ENCODE measurements at regions not wholly inside any gene's neighbourhood (a gene's known extent, or its start where the extent isn't known, plus 50 kb on each side); places are given as distances from the start of the nearest gene placed in this dataset.

GRCh38 chr4:26141911-26142638, 178.7 kb upstream of the RBPJ start:
- FAIRE-seq = no peak

- no peak for FAIRE-seq
These were observed 176.2 kb upstream of the RBPJ start for GRCh38 chr4:26144526-26145155.

GRCh38 chr4:26145212-26145611, 175.6 kb upstream of the RBPJ start:
- FAIRE-seq = no peak

- FAIRE-seq = no peak
These were observed 171.9 kb upstream of the RBPJ start for GRCh38 chr4:26148927-26149326.

- no peak for FAIRE-seq
These were observed 169.9 kb upstream of the RBPJ start for GRCh38 chr4:26150948-26151347.

- FAIRE-seq = no peak
These were observed 169.2 kb upstream of the RBPJ start for GRCh38 chr4:26151615-26152014.

- no peak for FAIRE-seq
These were observed 168.8 kb upstream of the RBPJ start for GRCh38 chr4:26152056-26152455.

GRCh38 chr4:26157541-26157940, 163.3 kb upstream of the RBPJ start:
- FAIRE-seq = no peak

GRCh38 chr4:26160591-26160990, 160.2 kb upstream of the RBPJ start:
- no peak for FAIRE-seq

GRCh38 chr4:26161030-26161824, 159.6 kb upstream of the RBPJ start:
- no peak for FAIRE-seq

GRCh38 chr4:26162101-26162500, 158.7 kb upstream of the RBPJ start:
- FAIRE-seq = no peak

- no peak for FAIRE-seq
These were observed 157.1 kb upstream of the RBPJ start for GRCh38 chr4:26163425-26164362.

- no peak for FAIRE-seq
These were observed 149.3 kb upstream of the RBPJ start for GRCh38 chr4:26171501-26171900.

- FAIRE-seq = no peak
These were observed 148.9 kb upstream of the RBPJ start for GRCh38 chr4:26171941-26172340.

- FAIRE-seq = no peak
These were observed 147.2 kb upstream of the RBPJ start for GRCh38 chr4:26173619-26174018.

GRCh38 chr4:26174027-26174426, 146.8 kb upstream of the RBPJ start:
- no peak for FAIRE-seq

- FAIRE-seq = no peak
These were observed 145.6 kb upstream of the RBPJ start for GRCh38 chr4:26175006-26175786.

- no peak for FAIRE-seq
These were observed 144.8 kb upstream of the RBPJ start for GRCh38 chr4:26175905-26176470.

GRCh38 chr4:26176598-26177149, 144.1 kb upstream of the RBPJ start:
- FAIRE-seq = no peak

- FAIRE-seq = no peak
These were observed 142.0 kb upstream of the RBPJ start for GRCh38 chr4:26178854-26179253.

- FAIRE-seq = no peak
These were observed 141.5 kb upstream of the RBPJ start for GRCh38 chr4:26179316-26179760.
